Thyroid gland (tissue), 4 donors: ENCODE measurements at regions not wholly inside any gene's neighbourhood (a gene's known extent, or its start where the extent isn't known, plus 50 kb on each side); places are given as distances from the start of the nearest gene placed in this dataset.

Source experiments
- DNase-seq, 2 donors: peaks; one replicate each; pipeline ENCODE4 v3.0.0-alpha.2; 2019
- H3K27ac ChIP-seq, 3 donors: fragments of 200-600 bp; sonication (generic); 1 replicate in 2 of 3; 2 replicates in 1 of 3; pipeline ENCODE4 v1.5.1; 2016 to 2019; ENCODE audit warnings: mild to moderate bottlenecking in 1 of 3, moderate library complexity in 1 of 3
- H3K27me3 ChIP-seq: fragments of 200-600 bp; sonication (generic); one replicate; pipeline ENCODE4 v1.5.1; 2019
- H3K36me3 ChIP-seq, 2 donors: fragments of 200-600 bp; sonication (generic); one replicate each; pipeline ENCODE4 v1.5.1; 2016 to 2019
- H3K4me1 ChIP-seq, 2 donors: fragments of 200-600 bp; sonication (generic); one replicate each; pipeline ENCODE4 v1.5.1; 2017 to 2019
- H3K4me3 ChIP-seq, 3 donors: fragments of 200-600 bp; sonication (generic); replicated peaks in 1 of 3; 1 replicate in 2 of 3; 2 replicates in 1 of 3; pipeline ENCODE4 v1.5.1; 2016; ENCODE audit warnings: mild to moderate bottlenecking in 1 of 3
- H3K9me3 ChIP-seq: fragments of 200-600 bp; sonication (generic); one replicate; pipeline ENCODE4 v1.5.1; 2017
- CTCF ChIP-seq, 6 experiments: fragments of 200-600 bp in 3 of 6; fragments of 450-650 bp in 3 of 6; sonication (generic) in 3 of 6; IDR thresholded peaks; one replicate each; pipeline ENCODE4 v1.5.1; 2016 to 2019; ENCODE audit warnings: antibody characterized with exemption in 6 of 6, mild to moderate bottlenecking in 2 of 6, inconsistent platforms in 1 of 6, moderate library complexity in 1 of 6
- POLR2A ChIP-seq, 2 donors: fragments of 450-650 bp; IDR thresholded peaks; one replicate each; pipeline ENCODE4 v1.6.1; 2017; ENCODE audit warnings: antibody characterized with exemption in 2 of 2, mild to moderate bottlenecking in 2 of 2, moderate library complexity in 1 of 2
- whole genome bisulfite sequencing, 2 donors: methylation state at CpG; one replicate each; pipeline ENCODE4 v1.1.5; 2017; 5-methylcytosine and 5-hydroxymethylcytosine counted together
- intact Hi-C: fragments of 100-400 bp; cut with DNase I; formaldehyde crosslinking; loops from one replicate; pipeline ENCODE4 v1.15.1; 2023

- no peaks in the 10 kb centered on the region for H3K9me3 ChIP-seq
- no peak overlapping the region for H3K4me3 ChIP-seq
- H3K27me3 ChIP-seq: no peaks in the 10 kb centered on the region
- TF ChIP-seq CTCF (IDR thresholded peaks at IDR 0.05) (no peak), POLR2A (IDR thresholded peaks at IDR 0.05) (no peak)
- H3K4me1 ChIP-seq: no peaks in the 10 kb centered on the region
- no peak overlapping the region for H3K27ac ChIP-seq
- 9 to 18% methylated on average over 6 to 7 of the region's 7 CpGs for WGBS, 2 donors
- no peaks in the 10 kb centered on the region for H3K36me3 ChIP-seq
- DNase-seq: no peak
- intact Hi-C loops: no loop called here
Observed at GRCh38 chr5:87924436-87924835, 344.2 kb downstream of the TMEM161B start.

- intact Hi-C loops: no loop called here
- DNase-seq: no peak
- WGBS, 2 donors: 85 to 88% methylated on average over 4 of the region's 4 CpGs
- TF ChIP-seq CTCF (IDR thresholded peaks at IDR 0.05) (no peak), POLR2A (IDR thresholded peaks at IDR 0.05) (no peak)
- no peaks in the 10 kb centered on the region for H3K27me3 ChIP-seq
- no peaks in the 10 kb centered on the region for H3K9me3 ChIP-seq
- no peaks in the 10 kb centered on the region for H3K36me3 ChIP-seq
- H3K4me1 ChIP-seq: no peaks in the 10 kb centered on the region
- H3K4me3 ChIP-seq: no peak overlapping the region
- no peak overlapping the region for H3K27ac ChIP-seq
Observed at GRCh38 chr5:87916320-87916719, 352.3 kb downstream of the TMEM161B start.

- H3K4me3 ChIP-seq: no peak overlapping the region
- no peak for DNase-seq
- H3K4me1 ChIP-seq: no peaks in the 10 kb centered on the region
- intact Hi-C loops: no loop called here
- no peak overlapping the region for H3K27ac ChIP-seq
- no peaks in the 10 kb centered on the region for H3K36me3 ChIP-seq
- WGBS, 2 donors: 92 to 95% methylated on average over 1 of the region's 1 CpG
- no peaks in the 10 kb centered on the region for H3K27me3 ChIP-seq
- H3K9me3 ChIP-seq: no peaks in the 10 kb centered on the region
- TF ChIP-seq CTCF (IDR thresholded peaks at IDR 0.05) (no peak), POLR2A (IDR thresholded peaks at IDR 0.05) (no peak)
Observed at GRCh38 chr5:87912419-87912818, 356.2 kb downstream of the TMEM161B start.

GRCh38 chr5:87909382-87909781 lies 359.3 kb downstream of the TMEM161B start:
- H3K4me3 ChIP-seq: no peak overlapping the region
- intact Hi-C loops: no loop called here
- WGBS, 2 donors: 75 to 85% methylated on average over 2 of the region's 2 CpGs
- no peak for DNase-seq
- H3K27me3 ChIP-seq: no peaks in the 10 kb centered on the region
- no peak overlapping the region for H3K27ac ChIP-seq
- TF ChIP-seq CTCF (IDR thresholded peaks at IDR 0.05): no peak
- no peaks in the 10 kb centered on the region for H3K36me3 ChIP-seq
- H3K9me3 ChIP-seq: no peaks in the 10 kb centered on the region
- no peaks in the 10 kb centered on the region for H3K4me1 ChIP-seq

- Histone ChIP-seq H3K9me3 (no peaks in the 10 kb centered on the region), H3K4me3 (no peak overlapping the region), H3K4me1 (no peaks in the 10 kb centered on the region), H3K36me3 (no peaks in the 10 kb centered on the region), H3K27me3 (no peaks in the 10 kb centered on the region), H3K27ac (no peak overlapping the region)
- intact Hi-C loops: no loop called here
- DNase-seq: no peak
- TF ChIP-seq CTCF (IDR thresholded peaks at IDR 0.05) (no peak), POLR2A (IDR thresholded peaks at IDR 0.05) (no peak)
Observed at GRCh38 chr5:87906962-87907361, 361.7 kb downstream of the TMEM161B start.
